DOHH2 (cell line): ENCODE measurements at regions not wholly inside any gene's neighbourhood (a gene's known extent, or its start where the extent isn't known, plus 50 kb on each side); places are given as distances from the start of the nearest gene placed in this dataset.

Experiments
- EZH2phosphoT487 ChIP-seq: fragments of 200-600 bp; sonication (generic); IDR thresholded peaks from 2 replicates; pipeline ENCODE4 v1.6.1; 2017; ENCODE audit warnings: borderline replicate concordance, mild to moderate bottlenecking, antibody characterized with exemption, low read length, moderate library complexity, mixed read lengths
- TF ChIP-seq, protein P1 (sequence below): fragments of 200-600 bp; sonication (generic); IDR thresholded peaks from one replicate; pipeline ENCODE4 v1.5.1; 2014; ENCODE audit warnings: antibody characterized with exemption, mild to moderate bottlenecking, low read depth, low read length; ENCODE audit not compliant: poor library complexity, severe bottlenecking

DNA sequence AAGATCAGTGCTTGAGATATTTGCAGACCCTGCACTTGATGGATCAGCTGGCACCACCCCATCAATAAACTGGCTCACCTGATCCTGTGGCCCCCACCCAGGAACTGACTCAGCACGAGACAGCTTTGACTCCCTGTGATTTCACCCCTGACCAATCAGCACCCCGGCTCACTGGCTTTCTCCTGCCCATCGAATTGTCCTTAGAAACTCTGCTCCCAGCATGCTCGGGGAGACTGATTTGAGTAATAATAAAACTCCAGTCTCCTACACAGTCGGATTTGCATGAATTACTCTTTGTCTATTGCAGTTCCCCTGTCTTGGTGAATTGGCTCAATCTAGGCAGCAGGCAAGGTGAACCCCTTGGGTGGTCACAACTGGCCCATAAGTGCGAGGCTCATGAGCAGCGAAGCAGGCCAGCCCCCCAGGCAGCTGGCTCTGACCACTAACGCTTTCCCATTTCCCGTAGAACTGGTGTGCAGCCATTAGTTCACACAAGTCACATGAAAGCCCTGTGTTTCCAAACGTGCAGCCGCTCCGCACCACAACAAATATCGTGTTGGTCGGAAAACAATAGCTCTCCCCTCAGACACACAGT is 79.6 kb downstream of the RSPH3 start:
- TF ChIP-seq, protein P1, sequence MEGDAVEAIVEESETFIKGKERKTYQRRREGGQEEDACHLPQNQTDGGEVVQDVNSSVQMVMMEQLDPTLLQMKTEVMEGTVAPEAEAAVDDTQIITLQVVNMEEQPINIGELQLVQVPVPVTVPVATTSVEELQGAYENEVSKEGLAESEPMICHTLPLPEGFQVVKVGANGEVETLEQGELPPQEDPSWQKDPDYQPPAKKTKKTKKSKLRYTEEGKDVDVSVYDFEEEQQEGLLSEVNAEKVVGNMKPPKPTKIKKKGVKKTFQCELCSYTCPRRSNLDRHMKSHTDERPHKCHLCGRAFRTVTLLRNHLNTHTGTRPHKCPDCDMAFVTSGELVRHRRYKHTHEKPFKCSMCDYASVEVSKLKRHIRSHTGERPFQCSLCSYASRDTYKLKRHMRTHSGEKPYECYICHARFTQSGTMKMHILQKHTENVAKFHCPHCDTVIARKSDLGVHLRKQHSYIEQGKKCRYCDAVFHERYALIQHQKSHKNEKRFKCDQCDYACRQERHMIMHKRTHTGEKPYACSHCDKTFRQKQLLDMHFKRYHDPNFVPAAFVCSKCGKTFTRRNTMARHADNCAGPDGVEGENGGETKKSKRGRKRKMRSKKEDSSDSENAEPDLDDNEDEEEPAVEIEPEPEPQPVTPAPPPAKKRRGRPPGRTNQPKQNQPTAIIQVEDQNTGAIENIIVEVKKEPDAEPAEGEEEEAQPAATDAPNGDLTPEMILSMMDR: no peak
- TF ChIP-seq EZH2phosphoT487: no peak
